GM12874 (cell line): ENCODE measurements at regions not wholly inside any gene's neighbourhood (a gene's known extent, or its start where the extent isn't known, plus 50 kb on each side); places are given as distances from the start of the nearest gene placed in this dataset.

Experiments
- TF ChIP-seq, protein P1 (sequence below): IDR thresholded peaks from 2 replicates; pipeline ENCODE4 v1.5.1; 2011; ENCODE audit warnings: low read depth, mild to moderate bottlenecking, control low read depth, low read length, moderate library complexity; ENCODE audit not compliant: insufficient read depth

DNA sequence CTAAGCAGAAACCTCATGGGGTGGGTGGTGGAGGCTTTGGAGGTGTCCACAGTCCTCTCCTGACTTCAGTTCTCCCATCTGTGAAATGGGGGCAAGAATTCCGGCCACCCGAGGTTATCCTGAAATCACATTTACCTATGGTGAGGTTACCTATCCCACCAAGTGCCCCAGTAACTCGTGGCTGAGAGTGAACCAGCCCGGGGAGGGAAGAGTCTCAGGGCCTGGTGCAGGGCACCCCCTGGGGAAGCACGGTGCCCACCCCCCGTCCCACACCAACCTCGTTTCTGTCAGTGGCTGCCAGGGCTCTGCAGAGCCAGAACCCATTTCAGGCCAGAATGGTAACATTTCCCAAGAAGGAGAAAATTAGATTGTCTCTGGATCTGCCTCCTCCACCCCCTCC lies 83.7 kb upstream of the VSTM2B start:
- TF ChIP-seq, protein P1, sequence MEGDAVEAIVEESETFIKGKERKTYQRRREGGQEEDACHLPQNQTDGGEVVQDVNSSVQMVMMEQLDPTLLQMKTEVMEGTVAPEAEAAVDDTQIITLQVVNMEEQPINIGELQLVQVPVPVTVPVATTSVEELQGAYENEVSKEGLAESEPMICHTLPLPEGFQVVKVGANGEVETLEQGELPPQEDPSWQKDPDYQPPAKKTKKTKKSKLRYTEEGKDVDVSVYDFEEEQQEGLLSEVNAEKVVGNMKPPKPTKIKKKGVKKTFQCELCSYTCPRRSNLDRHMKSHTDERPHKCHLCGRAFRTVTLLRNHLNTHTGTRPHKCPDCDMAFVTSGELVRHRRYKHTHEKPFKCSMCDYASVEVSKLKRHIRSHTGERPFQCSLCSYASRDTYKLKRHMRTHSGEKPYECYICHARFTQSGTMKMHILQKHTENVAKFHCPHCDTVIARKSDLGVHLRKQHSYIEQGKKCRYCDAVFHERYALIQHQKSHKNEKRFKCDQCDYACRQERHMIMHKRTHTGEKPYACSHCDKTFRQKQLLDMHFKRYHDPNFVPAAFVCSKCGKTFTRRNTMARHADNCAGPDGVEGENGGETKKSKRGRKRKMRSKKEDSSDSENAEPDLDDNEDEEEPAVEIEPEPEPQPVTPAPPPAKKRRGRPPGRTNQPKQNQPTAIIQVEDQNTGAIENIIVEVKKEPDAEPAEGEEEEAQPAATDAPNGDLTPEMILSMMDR: no peak

DNA sequence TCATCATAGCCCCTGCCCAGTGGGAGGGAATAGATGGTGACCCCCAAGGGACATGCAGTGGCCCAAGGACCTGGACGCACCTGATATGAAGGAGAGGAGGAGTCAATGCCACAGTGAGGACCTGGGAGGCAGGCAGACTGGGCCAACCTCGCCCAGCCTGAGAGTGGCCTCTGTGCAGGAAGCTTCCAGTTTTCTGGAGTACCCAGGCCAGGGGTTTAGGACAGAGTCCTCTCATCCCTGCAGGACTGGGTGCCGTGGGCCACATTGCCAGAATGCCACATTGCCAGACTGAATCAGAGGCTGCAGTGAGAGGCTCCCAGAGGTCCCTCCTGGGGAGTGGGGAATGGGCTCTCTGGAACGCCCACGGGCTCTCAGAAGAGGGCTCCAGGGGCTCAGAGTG lies 82.9 kb upstream of the VSTM2B start:
- TF ChIP-seq, protein P1: no peak

- TF ChIP-seq, protein P1: no peak
Measured at GRCh38 chr19:29445246-29445645, 80.5 kb upstream of the VSTM2B start.

- TF ChIP-seq, protein P1: no peak
Measured at GRCh38 chr19:29446361-29446760, 79.4 kb upstream of the VSTM2B start.

- TF ChIP-seq, protein P1: no peak
Measured at GRCh38 chr19:29448046-29448445, 77.7 kb upstream of the VSTM2B start.

- TF ChIP-seq, protein P1: no peak
Measured at GRCh38 chr19:29449371-29449770, 76.4 kb upstream of the VSTM2B start.

GRCh38 chr19:29450306-29450705 lies 75.5 kb upstream of the VSTM2B start:
- TF ChIP-seq, protein P1: no peak

DNA sequence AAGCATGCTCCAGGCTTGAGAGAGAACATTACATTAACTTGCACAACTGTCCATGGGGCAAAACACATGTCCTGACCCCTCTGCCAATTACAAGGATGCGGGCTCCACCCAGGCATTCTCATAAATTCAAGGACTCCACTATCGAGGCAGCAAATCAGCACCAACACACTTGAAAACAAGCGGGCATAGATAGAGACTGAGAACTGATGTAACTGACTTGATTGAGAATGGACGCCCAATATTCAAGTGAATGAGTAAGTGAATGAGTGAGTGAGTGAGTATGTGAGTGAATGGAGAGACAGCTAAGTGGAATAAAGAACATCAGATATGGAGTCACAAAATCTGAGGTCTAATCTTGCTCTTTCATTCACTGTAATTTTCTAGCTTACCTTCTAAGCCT lies 75.0 kb upstream of the VSTM2B start:
- TF ChIP-seq, protein P1: no peak
